ENCODE measurements at regions not wholly inside any gene's neighbourhood (a gene's known extent, or its start where the extent isn't known, plus 50 kb on each side); places are given as distances from the start of the nearest gene placed in this dataset.

GRCh38 chr21:24147674-24148073, 1459.6 kb downstream of the MRPL39 start:
- TF ChIP-seq CTCF (IDR thresholded peaks at IDR 0.05) (no peak), POLR2A (IDR thresholded peaks at IDR 0.05) (no peak)
